ENCODE measurements at regions not wholly inside any gene's neighbourhood (a gene's known extent, or its start where the extent isn't known, plus 50 kb on each side); places are given as distances from the start of the nearest gene placed in this dataset.

GRCh38 chr10:3411044-3411443 lies 238.5 kb upstream of the PITRM1 start:
- no peak for DNase-seq (ENCODE audit: low read depth)

GRCh38 chr10:3409928-3410327 lies 237.3 kb upstream of the PITRM1 start:
- DNase-seq (ENCODE audit: low read depth) = no peak

DNA sequence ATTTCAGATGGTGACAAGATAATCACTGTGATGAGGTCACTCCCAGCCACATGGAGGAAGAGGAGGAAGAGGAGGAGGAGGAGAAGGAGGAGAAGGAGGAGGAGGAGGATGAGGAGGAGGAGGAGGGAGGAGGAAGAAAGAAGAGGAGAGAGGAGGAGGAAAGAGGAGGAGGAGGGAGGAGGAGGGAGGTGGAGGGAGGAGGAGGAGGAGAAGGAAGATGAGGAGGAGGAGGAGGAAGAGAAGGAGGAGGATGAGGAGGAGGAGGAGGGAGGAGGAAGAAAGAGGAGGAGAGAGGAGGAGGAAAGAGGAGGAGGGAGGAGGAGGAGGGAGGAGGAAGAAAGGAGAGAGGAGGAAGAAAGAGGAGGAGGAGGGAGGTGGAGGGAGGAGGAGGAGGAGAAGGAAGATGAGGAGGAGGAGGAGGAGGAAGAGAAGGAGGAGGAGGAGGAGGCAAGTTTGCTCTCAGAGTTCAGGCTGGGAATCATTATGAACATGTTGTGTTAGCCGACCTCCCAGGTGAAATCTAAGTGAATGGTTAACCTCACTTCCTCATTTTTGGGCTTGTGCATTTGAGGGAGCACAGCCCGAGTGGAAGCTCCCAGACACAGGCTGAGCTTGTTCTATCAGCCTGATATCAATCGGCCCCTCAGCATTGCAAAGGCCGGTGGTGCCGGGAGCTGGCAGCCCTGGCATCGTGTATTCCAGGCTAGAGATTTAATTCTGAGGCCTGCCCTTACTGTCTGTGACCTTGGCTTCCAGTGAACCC lies 236.2 kb upstream of the PITRM1 start:
- no peak for DNase-seq (ENCODE audit: low read depth)

- no peak for DNase-seq (ENCODE audit: low read depth)
These were observed 234.6 kb upstream of the PITRM1 start for GRCh38 chr10:3407208-3407607.

DNA sequence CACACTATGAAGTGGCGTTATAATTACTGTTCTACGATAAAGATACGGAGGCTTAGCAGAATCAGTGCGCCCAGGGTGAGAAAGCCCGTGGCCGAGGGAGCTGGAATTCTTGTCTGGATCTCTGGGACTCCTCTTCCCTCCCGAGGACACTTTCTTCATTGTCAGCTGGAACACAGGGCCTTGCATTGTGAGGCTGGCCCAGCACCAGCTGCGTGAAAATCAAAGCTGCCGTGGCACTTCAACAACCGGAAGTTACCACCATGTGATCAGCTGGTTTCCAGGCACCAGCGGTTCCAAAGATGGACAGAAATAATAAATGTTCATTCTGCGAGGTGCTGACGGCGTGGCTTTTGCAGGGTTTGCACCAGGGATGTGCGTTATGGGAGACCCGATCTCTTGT lies 234.0 kb upstream of the PITRM1 start:
- DNase-seq (ENCODE audit: low read depth) = no peak

- DNase-seq (ENCODE audit: low read depth) = no peak
These were observed 231.8 kb upstream of the PITRM1 start for GRCh38 chr10:3404381-3404780.

GRCh38 chr10:3402187-3402751 lies 229.7 kb upstream of the PITRM1 start:
- no peak for DNase-seq (ENCODE audit: low read depth)

- no peak for DNase-seq (ENCODE audit: low read depth)
These were observed 228.9 kb upstream of the PITRM1 start for GRCh38 chr10:3401491-3401938.

DNA sequence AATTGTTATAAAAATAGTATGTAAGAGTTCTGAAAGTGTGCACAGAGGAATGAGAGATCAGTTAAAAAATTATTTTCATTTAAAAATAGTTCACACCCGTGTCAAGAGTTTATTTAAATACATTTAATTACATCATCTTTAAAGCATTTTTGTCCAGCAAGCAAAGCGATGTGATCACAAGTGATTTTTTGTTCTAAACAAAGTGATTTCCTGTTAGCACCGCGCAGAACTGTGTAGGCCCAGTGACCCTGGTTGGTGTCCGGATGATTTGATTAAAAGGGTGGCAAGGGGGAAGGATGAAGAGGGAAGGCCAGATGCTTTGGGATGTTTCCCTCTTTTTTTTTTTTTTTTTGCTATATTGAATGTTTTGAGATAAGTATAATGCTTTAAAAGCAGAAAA lies 227.8 kb upstream of the PITRM1 start:
- no peak for DNase-seq (ENCODE audit: low read depth)

- DNase-seq (ENCODE audit: low read depth) = no peak
These were observed 227.2 kb upstream of the PITRM1 start for GRCh38 chr10:3399756-3400155.

DNA sequence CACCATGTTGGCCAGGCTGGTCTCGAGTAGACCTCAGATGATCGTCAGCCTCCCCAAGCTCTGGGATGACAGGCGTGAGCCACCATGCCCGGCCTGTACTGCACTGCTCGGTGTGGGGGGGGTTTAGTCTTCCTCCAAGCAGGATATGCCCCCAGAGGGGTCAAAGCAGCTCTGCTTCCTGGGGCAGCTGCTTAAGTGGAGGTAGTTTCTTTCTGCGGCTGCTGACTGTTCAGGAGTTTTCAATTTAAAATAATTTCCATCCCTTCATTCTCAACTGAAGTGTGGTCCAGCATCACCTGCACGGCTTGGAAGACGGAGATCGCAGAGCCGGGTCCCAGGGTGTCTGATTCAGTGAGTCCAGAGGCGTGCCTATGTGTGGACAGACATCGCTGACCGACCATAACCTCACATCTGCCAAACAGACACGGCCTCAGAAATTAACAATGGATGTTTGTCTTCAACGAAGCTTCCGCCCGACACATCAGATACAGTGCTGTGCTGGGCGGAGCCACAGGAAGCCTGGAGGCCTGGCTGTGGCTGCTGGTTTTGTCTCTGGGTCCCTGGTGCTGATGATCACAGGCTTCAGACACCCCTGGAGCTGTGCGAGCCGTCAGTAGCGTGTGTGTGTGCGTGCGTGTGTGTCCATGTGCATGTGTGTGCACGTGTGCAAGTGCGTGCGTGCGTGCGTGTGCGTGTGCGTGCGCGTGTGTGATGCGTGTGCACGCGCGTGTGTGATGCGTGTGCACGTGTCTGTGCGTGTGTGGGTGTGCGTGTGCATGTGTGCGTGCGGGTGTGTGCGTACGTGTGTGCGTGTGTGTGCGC lies 226.5 kb upstream of the PITRM1 start:
- DNase-seq (ENCODE audit: low read depth) = no peak

DNA sequence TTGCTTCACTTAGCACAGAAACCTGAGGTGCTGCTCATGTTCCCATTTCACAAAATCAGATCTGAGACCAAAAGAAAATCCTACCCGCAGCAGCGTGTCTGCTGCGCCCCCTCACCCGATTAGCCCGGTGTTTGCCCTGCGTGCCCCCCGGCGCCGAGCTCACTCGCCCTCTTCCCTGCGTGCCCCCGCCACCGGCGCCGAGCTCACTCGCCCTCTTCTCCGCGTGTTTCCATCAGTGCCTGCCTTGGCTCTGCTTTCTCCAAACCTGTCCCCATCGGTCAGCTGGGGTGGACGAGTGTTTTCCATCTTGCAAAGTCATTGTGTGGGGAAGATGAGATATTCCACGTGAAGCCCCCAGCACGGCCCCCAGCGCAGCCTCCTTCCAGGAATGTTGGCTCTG lies 225.3 kb upstream of the PITRM1 start:
- no peak for DNase-seq (ENCODE audit: low read depth)

GRCh38 chr10:3397231-3397630 lies 224.6 kb upstream of the PITRM1 start:
- no peak for DNase-seq (ENCODE audit: low read depth)

GRCh38 chr10:3396116-3396515 lies 223.5 kb upstream of the PITRM1 start:
- DNase-seq (ENCODE audit: low read depth) = no peak

DNA sequence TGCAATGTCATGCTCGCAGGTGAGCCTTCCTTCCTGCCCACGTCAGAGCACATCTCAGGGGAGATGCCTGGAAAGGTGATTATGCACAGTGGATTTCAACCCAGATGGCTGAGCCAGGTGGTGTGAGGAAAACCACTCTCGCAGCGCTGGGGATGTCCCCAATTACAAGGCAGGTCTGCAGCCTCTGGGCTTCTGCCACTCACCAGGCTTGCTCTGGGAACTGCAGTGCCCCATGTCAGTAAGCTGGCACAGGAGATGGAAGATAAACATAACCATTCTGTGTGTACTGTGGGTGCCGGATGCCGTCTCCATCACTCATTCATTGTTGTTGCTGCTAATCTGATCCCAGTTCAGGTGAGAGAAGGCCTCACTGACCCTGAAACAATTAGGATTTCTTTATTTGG lies 222.9 kb upstream of the PITRM1 start:
- no peak for DNase-seq (ENCODE audit: low read depth)

DNA sequence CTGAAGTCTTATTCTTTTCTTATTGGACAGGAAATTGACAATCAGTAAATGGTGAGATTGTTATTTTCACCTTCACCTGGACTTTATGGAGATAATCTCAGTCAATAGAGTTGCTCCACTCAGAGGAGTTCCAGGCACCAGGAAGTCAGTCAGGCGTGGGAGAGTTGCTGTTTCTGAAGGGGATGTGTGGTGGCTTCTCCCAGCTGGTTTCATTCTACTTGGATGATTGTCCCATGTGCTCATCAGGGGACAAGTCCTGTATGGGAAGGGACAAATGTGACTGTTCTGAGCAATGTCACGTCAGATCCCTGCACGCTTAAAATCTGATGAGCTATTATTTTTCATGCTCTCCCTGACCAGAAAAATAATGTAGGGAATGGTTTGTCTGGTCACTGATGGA lies 222.5 kb upstream of the PITRM1 start:
- DNase-seq (ENCODE audit: low read depth) = no peak

DNA sequence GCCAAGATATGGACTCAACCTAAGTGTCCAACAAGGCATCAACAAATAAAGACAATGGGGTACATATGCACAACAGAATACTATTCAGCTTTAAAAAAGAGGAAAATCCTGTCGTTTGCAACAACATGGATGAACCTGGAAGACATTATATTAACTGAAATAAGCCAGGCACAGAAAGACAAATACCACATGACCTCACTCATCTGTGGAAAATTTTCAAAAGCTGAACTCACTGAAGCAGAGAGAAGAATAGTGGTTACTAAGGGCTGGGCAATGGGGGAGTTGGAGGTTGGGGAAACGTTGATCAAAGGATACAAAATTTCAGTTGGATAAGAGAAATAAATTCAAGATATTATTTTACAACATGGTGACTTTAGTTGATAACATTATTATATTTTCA lies 221.4 kb upstream of the PITRM1 start:
- DNase-seq (ENCODE audit: low read depth) = no peak

- DNase-seq (ENCODE audit: low read depth) = no peak
These were observed 219.1 kb upstream of the PITRM1 start for GRCh38 chr10:3391657-3392056.

GRCh38 chr10:3389130-3389529 lies 216.5 kb upstream of the PITRM1 start:
- DNase-seq (ENCODE audit: low read depth) = no peak

- no peak for DNase-seq (ENCODE audit: low read depth)
These were observed 212.9 kb upstream of the PITRM1 start for GRCh38 chr10:3385487-3385886.

- DNase-seq (ENCODE audit: low read depth) = no peak
These were observed 209.5 kb upstream of the PITRM1 start for GRCh38 chr10:3382092-3382491.

GRCh38 chr10:3380406-3381050 lies 207.9 kb upstream of the PITRM1 start:
- no peak for DNase-seq (ENCODE audit: low read depth)

- no peak for DNase-seq (ENCODE audit: low read depth)
These were observed 204.0 kb upstream of the PITRM1 start for GRCh38 chr10:3376631-3377030.

Measured in activated T-cell treated with anti-CD3 and anti-CD28 coated beads for 48 hours (primary cell).